G401.6 (cell line): ENCODE measurements at regions not wholly inside any gene's neighbourhood (a gene's known extent, or its start where the extent isn't known, plus 50 kb on each side); places are given as distances from the start of the nearest gene placed in this dataset.
"Not testable (repeated sequence)": the region's sequence is repeated elsewhere in the genome, so short reads cannot be mapped to it uniquely, and the experiment has no call there.

Source experiments
- FAIRE-seq: peaks from 2 replicates; lab custom pipeline; 2012; peaks lifted over from hg19 to GRCh38; lab: Jason Lieb, UNC

GRCh38 chr7:33789871-33790630 lies 115.3 kb upstream of the BMPER start:
- FAIRE-seq: no peak

DNA sequence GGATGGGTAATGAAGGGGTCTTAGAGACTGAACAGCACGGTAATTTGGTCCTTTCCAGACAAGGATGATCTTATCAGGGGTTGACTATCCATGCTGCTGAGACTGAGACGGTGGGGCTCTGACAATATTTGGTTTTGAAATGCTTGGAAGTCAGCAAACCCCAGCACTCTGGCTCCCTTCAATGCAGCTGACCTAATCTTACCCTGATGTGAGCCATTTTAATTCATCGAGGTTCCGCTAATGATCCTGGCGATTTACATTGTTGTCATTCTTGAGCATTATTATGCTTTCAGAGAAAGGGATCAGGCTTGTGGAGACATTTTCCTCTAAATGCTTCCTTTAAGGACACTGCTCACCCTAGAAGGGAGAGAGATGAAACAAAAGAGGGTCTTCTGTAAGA lies 114.6 kb upstream of the BMPER start:
- no peak for FAIRE-seq

DNA sequence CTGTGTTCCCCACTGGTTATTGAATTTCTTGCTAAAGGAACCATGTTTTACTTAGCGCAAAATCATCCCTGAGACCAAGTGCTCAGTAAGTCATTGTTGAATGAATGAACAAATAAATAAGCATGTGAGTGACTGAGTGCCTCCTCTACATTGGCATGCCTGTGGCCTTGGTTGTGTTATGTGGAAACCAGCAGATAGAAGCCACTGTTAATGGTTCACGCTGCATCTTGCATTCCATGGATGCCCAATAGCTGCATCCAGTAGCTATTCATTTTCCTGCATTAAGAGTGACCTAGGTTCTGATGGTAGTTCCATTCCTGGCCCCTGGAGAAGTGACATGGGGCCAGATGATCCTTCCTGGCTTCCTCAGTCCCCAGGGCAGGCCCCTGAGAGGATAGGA lies 113.3 kb upstream of the BMPER start:
- no peak for FAIRE-seq

DNA sequence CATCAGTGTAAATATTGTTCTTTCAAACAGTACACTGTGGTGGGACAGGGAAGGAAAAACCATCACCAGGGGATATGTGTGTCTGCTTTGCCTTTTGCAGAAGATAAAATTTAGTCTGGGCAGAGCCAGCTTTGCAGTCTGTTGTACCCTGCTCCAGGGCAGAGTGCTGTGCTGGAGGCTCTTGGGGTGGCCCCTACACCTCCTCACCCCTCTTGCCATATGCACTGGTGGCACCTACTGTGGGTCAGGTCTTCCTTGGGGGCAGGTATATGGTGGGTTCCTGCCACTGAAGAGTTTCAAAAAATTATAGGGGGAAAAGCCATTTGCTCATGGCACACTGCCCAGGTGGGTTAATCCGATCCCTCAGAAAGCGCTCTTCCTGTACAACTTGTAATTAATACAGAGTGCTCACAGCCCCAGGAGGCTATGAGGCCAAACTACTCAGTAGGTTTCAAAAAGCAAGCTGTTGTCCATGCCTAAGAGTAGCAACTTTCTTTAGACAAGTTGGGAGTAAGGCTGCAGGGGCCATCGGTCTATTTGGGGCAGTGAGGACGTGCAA lies 112.7 kb upstream of the BMPER start:
- no peak for FAIRE-seq

DNA sequence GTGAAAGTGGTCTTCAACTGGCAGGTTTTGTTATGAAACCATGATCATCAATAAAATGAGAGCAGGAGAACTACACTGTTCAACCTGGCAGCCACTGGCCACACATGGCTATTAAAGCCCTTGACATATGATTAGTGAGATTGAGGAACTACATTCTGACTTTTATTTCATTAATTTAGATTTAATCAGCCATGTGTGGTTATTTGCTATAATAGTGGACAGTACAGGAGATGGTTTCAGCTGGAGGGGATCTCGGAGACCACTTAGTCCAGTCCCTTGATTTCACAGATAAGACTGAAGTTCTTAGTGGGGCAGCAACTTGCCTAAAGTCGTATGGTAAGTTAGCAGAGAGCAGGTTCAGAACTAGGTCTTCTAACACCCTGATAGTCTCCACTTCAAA lies 111.7 kb upstream of the BMPER start:
- no peak for FAIRE-seq

DNA sequence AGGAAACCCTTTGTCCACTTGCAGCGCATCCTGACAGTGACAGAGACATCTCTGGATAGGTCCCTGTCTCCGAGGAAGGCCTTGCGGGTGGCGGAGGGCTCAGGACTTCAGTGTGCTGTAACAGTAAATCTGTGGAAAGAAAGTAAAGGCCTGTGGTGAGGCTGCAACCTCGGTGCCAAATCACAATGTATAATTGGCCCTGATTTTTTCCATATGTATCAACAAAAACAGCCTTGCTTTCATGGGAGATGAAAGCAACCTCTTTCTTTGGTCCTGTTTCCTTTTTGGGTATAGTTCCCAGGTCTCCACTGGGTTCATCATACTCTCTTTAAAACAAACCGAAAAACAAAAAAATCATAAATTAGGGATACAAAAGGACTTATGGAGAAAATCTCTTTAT lies 110.9 kb upstream of the BMPER start:
- no peak for FAIRE-seq

- FAIRE-seq: no peak
Observed at GRCh38 chr7:33794959-33795358, 110.4 kb upstream of the BMPER start.

DNA sequence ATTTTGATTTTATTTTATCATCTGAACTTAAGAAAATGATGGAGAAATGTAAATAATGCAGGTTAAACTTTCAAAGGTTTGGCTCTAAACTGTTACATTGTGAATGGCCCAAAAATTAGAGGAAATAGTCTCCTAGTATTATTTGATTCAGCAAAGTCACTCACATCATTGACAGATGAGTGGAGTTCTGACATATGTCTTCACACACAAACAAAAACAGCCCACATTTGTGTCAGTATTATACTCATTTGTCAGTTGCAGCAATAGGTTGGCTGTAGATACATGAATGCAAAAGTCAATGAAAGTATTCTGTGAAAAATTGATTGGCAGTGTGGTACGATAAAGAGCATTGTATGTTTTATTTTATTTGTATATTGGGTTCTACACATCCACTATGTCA lies 108.8 kb upstream of the BMPER start:
- no peak for FAIRE-seq

GRCh38 chr7:33797512-33797911 lies 107.8 kb upstream of the BMPER start:
- not testable (repeated sequence) for FAIRE-seq

DNA sequence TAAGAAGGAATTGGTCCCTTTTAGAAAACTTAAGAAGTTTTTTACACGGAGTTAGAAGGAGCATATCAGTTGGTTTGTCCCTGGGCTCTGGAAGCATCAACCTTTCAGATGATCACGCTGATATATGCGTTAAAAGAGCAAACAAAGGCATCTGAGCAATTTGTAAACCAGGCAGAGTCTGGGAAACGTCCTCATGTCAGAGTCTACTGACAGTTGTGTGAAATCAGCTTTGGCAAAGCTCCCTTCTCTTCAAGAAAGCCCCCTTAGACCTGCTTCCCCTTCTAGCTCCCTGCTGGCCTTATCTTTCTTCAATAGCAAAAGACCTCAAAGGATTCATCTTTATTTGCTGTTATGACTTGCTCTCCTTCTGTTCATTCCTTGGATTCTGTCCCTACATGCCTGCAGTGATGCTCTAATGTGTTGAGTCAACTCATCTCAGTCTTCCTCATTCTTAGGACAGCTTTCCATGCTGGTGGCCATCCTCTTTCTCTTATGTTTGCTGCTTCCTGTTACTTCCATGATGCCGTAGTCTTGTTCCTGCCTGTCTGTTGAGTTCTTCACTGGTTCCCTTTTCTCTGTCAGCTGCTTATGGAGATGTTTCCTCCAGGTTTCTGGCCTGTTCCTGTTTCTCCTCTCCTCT lies 106.5 kb upstream of the BMPER start:
- no peak for FAIRE-seq

- FAIRE-seq: no peak
Observed at GRCh38 chr7:33799766-33800165, 105.6 kb upstream of the BMPER start.

GRCh38 chr7:33802600-33802999 lies 102.7 kb upstream of the BMPER start:
- FAIRE-seq: no peak

GRCh38 chr7:33804140-33804660 lies 101.1 kb upstream of the BMPER start:
- no peak for FAIRE-seq

DNA sequence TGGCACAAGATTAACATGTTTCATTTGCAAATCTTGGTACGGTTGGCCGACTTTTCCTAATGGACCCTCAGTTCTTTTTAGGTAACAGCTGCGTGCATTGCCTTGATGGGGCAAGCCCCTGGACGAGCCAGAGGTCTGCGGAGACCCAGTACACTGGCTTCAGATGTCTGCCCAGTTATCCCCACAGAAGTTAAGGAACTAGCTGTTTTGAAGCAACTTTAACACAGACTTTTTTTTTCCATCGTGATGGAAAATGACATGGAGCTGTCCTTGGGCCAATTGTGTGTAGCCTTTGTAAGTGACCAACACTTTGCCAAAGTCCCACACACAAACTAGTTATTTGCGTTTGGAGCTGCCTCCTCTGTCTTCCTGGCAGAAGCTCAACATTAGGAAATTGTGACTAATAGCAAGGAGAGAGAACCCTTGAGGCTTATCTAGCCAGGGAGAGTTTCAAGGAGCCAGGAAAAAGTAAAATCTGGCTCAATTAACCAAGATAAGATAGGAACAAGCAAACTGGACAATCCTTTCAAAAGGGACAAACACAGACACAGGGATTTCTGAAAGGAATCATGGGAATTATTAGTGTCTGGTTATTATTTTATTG lies 99.6 kb upstream of the BMPER start:
- no peak for FAIRE-seq

- no peak for FAIRE-seq
Observed at GRCh38 chr7:33806298-33807154, 98.8 kb upstream of the BMPER start.

DNA sequence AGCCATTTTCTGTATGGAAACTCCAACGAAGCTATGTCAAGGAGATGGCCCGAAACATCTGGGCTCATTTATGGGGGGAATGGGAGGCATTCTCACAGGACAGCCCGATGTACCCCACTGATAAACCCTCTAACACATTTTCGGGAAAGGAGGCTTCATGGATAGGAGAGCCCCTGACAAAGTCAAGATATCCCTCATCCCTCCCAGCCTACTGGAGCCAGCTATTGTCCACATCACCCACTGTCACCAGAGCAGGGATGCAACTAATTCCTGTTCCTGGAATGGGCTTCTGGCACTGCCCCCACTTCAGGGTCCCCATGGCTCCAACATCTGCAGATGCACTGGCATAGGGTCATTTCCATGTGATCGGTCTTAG lies 98.2 kb upstream of the BMPER start:
- no peak for FAIRE-seq

DNA sequence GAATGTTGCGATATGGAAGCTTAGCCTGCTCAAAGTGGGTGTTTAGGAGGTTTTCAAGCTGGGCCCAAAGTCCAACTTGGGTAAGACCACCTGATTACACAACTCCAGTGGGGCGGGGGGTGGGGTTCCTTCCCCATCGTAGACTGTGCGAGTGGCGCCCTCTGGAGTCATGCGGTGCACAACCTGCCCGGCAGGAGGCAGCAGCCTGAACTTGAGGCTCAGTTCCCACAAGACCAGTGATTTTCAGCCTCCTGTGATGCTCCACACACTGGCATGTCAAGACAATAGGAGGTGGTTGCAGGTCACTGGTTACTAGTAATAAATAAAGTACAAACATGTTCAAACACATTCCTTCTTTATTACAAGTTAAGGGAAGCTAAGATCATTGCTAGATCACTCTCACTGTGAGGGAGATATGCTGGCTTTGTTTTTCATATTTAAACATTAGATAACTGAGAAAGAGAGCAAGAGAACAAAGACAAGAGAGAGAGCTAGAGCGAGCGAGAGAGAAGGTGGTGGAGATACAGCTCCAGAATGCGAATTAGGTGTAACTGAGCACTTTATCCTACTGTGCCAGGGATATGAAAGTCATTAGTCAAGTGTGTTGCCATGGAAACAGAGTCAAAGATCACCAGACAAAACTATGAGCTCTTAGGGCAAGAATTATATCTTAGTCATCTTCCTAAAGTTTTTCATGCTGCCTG lies 97.4 kb upstream of the BMPER start:
- FAIRE-seq: no peak

DNA sequence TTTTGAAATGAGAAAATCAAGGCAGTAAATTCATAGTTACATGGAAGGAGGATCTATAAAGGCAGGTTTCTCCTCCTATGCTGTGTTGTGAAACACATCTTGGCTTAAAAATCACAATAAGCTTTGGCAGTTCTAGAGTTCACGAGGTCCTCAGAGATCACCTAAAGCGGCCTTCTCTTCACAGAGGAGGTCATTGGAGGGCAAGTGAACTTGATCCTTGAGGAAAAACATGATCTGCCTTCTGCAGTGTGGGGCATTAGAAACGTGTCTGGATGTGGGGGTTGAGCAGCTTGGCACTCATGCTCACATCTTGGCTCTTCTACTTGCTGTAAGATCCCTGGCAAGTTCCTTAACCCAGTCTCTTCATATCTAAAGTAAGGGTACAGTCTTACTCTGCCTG lies 96.1 kb upstream of the BMPER start:
- FAIRE-seq: no peak

DNA sequence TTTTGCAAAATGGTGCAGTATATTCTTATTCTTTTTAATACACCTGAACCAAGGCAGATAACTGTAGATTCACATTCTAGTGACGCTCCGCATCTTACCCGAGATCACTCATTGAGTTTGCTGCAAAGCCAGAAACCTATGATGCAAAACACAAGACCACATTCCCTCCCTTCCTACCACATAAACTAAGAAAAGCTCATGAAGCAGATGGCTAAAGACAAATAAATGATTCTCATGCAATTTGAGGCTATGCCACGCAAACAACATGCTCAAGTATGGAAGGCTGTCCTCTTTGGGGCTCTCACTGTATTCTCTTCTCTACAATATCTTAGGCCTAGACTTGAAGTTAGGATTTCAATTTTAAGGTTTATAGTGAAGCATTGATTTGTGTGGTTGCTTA lies 95.0 kb upstream of the BMPER start:
- FAIRE-seq: no peak

DNA sequence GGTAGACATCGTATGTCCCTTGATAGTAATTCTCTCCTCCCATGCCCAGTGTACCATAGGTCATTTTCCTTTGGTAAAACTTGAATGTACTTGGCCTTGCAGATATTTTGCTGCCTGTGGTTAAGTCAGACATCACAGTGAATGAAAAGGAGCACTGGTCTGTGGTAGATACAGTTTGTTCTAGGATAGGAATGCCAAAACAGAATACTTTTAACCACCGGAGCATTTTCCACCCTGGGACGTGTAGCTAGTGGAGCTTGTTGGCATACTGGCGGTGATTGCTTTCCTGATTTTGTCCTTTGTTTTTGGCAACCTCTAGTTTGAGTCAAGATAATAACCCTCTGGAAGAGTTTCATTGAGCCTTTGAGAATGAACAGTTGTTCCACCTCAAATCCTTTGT lies 92.0 kb upstream of the BMPER start:
- no peak for FAIRE-seq

DNA sequence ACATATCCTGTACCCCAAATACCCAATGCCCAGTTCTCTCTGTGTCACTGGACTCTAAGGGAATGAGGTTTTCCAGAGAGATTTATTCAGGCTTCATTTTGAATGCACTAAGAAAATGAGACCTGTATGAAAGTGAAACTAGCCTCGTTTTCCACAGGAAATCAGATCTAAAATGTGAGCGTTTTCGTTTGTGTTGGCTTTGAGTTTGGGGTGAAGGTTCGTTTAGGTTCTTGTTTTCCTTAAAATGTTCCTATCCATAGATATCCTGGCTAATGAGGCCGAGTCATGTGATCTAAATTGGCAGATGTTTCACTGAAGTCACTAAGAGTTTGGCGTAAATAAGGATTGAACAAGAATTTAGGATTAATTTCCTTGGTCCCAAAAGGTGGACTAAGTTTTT lies 90.9 kb upstream of the BMPER start:
- no peak for FAIRE-seq

DNA sequence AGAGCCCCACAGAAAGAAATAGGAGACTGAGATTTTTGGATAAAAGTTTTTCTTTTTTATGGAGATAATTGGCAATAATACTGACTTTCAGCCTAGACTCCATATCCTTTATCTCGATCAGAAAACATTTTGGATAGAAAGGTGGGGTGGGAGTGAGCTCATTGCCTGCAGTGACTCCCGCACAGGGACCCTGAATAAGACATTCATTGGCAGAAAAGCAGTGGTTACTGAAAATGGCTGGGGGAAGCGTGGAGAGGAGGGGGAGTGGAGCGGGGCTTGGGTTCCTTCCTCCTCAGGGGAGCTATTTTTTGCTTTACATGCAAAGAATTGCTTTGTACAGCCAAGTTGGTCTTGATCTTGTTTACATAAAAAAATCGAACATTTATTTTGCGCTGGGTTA lies 90.4 kb upstream of the BMPER start:
- FAIRE-seq: no peak
